Mesendoderm (in vitro differentiated cells): ENCODE measurements at regions not wholly inside any gene's neighbourhood (a gene's known extent, or its start where the extent isn't known, plus 50 kb on each side); places are given as distances from the start of the nearest gene placed in this dataset.
A peak's percentile ranks its signal among the peaks of the same experiment; 100 is the strongest.

ENCODE experiments used
- DNase-seq: peaks from one replicate; pipeline ENCODE4 v3.0.0; 2013
- H2AK5ac ChIP-seq: 2 replicates; pipeline ENCODE4 v1.6.1; 2013; ENCODE audit warnings: low read length, inconsistent platforms
- H2BK120ac ChIP-seq: 2 replicates; pipeline ENCODE4 v1.6.1; 2013; ENCODE audit warnings: low read depth, mild to moderate bottlenecking, low read length, moderate library complexity, mixed read lengths
- H2BK15ac ChIP-seq: replicated peaks from 2 replicates; pipeline ENCODE4 v1.6.1; 2013; ENCODE audit warnings: low read depth, mild to moderate bottlenecking, moderate library complexity
- H2BK5ac ChIP-seq: 2 replicates; pipeline ENCODE4 v1.6.1; 2013; ENCODE audit warnings: low read length, inconsistent platforms
- H3K18ac ChIP-seq: 2 replicates; pipeline ENCODE4 v1.6.1; 2013; ENCODE audit warnings: mild to moderate bottlenecking, low read length, mixed read lengths
- H3K23ac ChIP-seq: one replicate; pipeline ENCODE4 v1.6.1; 2013; ENCODE audit warnings: low read length
- H3K27ac ChIP-seq: 2 replicates; pipeline ENCODE4 v1.5.1; 2013; ENCODE audit warnings: low read depth, mild to moderate bottlenecking, inconsistent platforms, low read length, moderate library complexity
- H3K27me3 ChIP-seq: 2 replicates; pipeline ENCODE4 v1.6.1; 2013; ENCODE audit warnings: low read length, control low read depth, mild to moderate bottlenecking, inconsistent platforms; ENCODE audit not compliant: insufficient read depth, poor library complexity
- H3K36me3 ChIP-seq: 2 replicates; pipeline ENCODE4 v1.6.1; 2013; ENCODE audit warnings: low read length, inconsistent platforms; ENCODE audit not compliant: control insufficient read depth, insufficient read depth
- H3K4ac ChIP-seq: one replicate; pipeline ENCODE4 v1.6.1; 2013; ENCODE audit warnings: low read depth, mild to moderate bottlenecking, low read length, moderate library complexity
- H3K4me1 ChIP-seq: 2 replicates; pipeline ENCODE4 v1.6.1; 2013; ENCODE audit warnings: low read depth, low read length, inconsistent platforms; ENCODE audit not compliant: control insufficient read depth
- H3K4me2 ChIP-seq: 2 replicates; pipeline ENCODE4 v1.6.1; 2013; ENCODE audit warnings: low read length
- H3K4me3 ChIP-seq: 2 replicates; pipeline ENCODE4 v1.5.1; 2013; ENCODE audit warnings: mild to moderate bottlenecking, low read length
- H3K56ac ChIP-seq: one replicate; pipeline ENCODE4 v1.6.1; 2013; ENCODE audit warnings: low read length
- H3K79me1 ChIP-seq: 2 replicates; pipeline ENCODE4 v1.6.1; 2013; ENCODE audit warnings: low read length, inconsistent platforms
- H3K79me2 ChIP-seq: 2 replicates; pipeline ENCODE4 v1.6.1; 2013; ENCODE audit warnings: mild to moderate bottlenecking, low read length; ENCODE audit not compliant: control insufficient read depth, insufficient read depth
- H3K9ac ChIP-seq: 2 replicates; pipeline ENCODE4 v1.6.1; 2013; ENCODE audit warnings: low read length, inconsistent platforms
- H4K5ac ChIP-seq: one replicate; pipeline ENCODE4 v1.6.1; 2013; ENCODE audit warnings: low read length
- H4K8ac ChIP-seq: one replicate; pipeline ENCODE4 v1.6.1; 2013; ENCODE audit warnings: low read depth, mild to moderate bottlenecking, control low read depth, low read length, moderate library complexity
- WGBS: extraction: QIAGEN DNeasy Blood & Tissue Kit; methylation state at CpG from one replicate; pipeline ENCODE4 v1.1.7; 2013; ENCODE audit warnings: low lambda C conversion rate, missing lambda C conversion rate; ENCODE audit not compliant: insufficient coverage; ENCODE audit errors: extremely low coverage; 5-methylcytosine and 5-hydroxymethylcytosine counted together

DNA sequence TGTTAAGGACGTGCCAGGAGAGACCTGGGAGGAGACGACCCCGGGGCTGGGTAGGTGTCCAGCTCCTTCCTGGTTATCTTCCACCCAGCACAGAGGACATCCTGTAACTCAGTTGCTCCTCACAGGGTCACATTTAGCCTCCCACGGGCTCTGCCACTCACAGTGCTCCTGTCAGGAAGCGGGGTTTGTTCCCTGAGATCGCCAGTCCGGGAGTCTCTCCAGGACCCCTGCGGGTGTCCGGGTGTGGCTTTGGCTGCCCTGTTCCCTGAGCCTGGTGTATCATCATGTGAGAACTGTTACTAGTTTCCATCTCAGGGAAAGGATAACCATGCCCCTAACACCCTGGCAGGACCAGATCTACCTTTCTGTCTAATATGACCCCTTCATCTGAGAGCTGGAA is 158.2 kb upstream of the RUNX1 start:
- H2BK5ac ChIP-seq = no peak overlapping the region
- H3K18ac ChIP-seq = no peak overlapping the region
- no peak overlapping the region for H2BK15ac ChIP-seq
- no peaks in the 10 kb centered on the region for H3K36me3 ChIP-seq
- no peak overlapping the region for H3K27ac ChIP-seq
- no peaks in the 10 kb centered on the region for H3K4me1 ChIP-seq
- no peak overlapping the region for H3K9ac ChIP-seq
- DNase-seq = no peak
- no peak overlapping the region for H2AK5ac ChIP-seq
- no peak overlapping the region for H3K23ac ChIP-seq
- no peak overlapping the region for H4K8ac ChIP-seq
- no peaks in the 10 kb centered on the region for H3K79me2 ChIP-seq
- no peak overlapping the region for H3K56ac ChIP-seq
- no peaks in the 10 kb centered on the region for H3K79me1 ChIP-seq
- no peaks in the 10 kb centered on the region for H3K27me3 ChIP-seq
- H3K4ac ChIP-seq = no peak overlapping the region
- H2BK120ac ChIP-seq = no peak overlapping the region
- no peak overlapping the region for H3K4me2 ChIP-seq
- no peak overlapping the region for H4K5ac ChIP-seq
- H3K4me3 ChIP-seq = no peak overlapping the region
- WGBS = no CpG with 5 or more reads among the region's 9 CpGs

DNA sequence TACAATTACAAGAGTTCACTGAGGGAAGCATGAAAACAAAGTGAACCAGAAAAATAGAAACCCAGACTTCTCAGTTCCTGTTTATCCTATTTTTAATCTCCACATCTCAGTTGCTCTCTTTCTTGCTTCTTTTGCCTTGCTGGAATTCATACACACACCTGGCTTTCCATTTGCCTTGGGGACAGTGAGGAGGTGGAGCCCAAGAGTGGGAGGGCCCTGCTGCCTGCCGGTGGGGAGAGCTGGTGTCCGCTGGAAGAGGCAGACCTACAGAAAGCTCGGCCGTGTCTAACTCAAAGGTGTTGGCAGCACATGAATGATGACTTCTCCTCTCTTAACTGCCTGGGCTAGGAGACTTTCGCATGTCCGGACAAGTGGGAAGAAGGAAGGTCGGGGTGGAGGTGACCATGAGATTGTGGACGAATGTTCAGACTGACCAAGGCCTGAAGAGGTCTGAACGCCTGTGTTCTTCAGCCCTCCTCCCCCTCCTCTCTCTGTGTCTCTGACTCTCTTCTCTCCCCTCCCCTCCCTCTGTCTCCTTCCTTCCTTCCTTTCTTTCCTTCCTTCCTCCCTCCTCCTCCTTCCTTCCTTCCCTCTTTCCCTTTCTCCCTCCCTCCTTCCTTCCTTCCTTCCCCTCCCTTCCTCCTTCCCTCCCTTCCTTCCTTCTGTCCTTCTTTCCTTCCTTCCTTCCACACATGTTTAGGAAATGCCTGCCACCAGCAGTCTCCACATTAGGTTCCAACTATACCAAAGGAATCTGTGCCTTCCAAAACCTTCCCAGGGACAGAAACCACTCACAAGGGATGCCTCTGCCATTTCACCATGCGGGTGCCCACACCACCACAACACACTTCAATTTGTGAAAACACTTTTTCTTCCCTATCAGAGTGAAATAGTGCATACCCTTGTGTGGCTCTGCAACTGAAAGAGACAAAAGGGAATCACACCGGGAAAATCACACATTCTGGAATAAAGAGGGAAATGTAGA is 157.3 kb upstream of the RUNX1 start:
- Histone ChIP-seq H3K4me2 (no peak overlapping the region), H3K9ac (no peak overlapping the region), H2BK5ac (no peak overlapping the region), H3K79me2 (no peaks in the 10 kb centered on the region), H2BK120ac (no peak overlapping the region), H3K27me3 (no peaks in the 10 kb centered on the region), H3K27ac (no peak overlapping the region), H3K23ac (no peak overlapping the region), H3K4ac (no peak overlapping the region), H3K4me3 (no peak overlapping the region), H4K8ac (no peak overlapping the region), H3K36me3 (no peaks in the 10 kb centered on the region), H3K4me1 (no peaks in the 10 kb centered on the region), H2AK5ac (no peak overlapping the region), H3K56ac (no peak overlapping the region), H4K5ac (no peak overlapping the region), H2BK15ac (no peak overlapping the region), H3K18ac (no peak overlapping the region), H3K79me1 (no peaks in the 10 kb centered on the region)
- DNase-seq = peak; percentile 33
- no CpG with 5 or more reads among the region's 11 CpGs for WGBS

DNA sequence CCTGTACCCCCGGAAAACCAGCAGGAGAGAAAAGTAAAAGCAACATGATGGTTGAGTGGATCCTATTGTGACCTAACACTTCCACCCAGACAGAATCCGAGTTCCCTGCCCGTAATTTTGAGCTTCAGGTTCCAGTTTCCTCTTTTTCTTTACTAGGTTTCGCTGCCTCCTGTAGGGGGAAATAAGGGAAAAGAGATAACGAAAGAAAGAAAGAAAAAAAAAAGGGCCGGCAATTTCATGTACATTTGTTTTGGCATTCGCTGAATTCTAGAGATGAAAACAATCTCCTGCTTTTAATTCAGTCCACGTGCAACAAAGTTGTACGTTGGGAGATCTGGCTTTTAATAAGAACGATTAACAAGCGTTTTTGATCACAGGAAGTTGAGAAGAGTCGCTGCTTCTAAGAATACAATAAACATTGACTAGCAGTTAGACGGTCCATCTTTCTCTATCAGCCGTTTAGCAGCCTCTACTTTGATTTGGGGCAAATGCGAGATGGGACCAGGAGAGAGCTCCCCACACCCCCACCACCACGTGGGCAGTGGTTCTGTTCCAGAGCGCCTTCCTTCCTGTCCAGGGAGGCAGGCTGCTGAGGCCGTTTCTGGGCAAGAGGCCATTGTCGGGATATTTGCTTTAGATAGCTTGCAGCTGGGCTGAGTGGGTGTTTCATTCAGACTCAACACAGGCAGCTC is 155.9 kb upstream of the RUNX1 start:
- no peak overlapping the region for H3K56ac ChIP-seq
- no peak overlapping the region for H3K23ac ChIP-seq
- no peak overlapping the region for H3K4ac ChIP-seq
- H2BK15ac ChIP-seq = no peak overlapping the region
- H4K8ac ChIP-seq = no peak overlapping the region
- H2BK5ac ChIP-seq = no peak overlapping the region
- no peak overlapping the region for H4K5ac ChIP-seq
- H3K18ac ChIP-seq = peak overlapping the region; percentile 42
- H3K36me3 ChIP-seq = no peaks in the 10 kb centered on the region
- H2AK5ac ChIP-seq = no peak overlapping the region
- peak overlapping the region; percentile 31 for H2BK120ac ChIP-seq
- H3K4me3 ChIP-seq = no peak overlapping the region
- peak; percentile 37 for DNase-seq
- no CpG with 5 or more reads among the region's 19 CpGs for WGBS
- no peaks in the 10 kb centered on the region for H3K79me2 ChIP-seq
- H3K9ac ChIP-seq = no peak overlapping the region
- H3K4me1 ChIP-seq = no peaks in the 10 kb centered on the region
- no peak overlapping the region for H3K4me2 ChIP-seq
- H3K27ac ChIP-seq = no peak overlapping the region
- H3K79me1 ChIP-seq = no peaks in the 10 kb centered on the region
- H3K27me3 ChIP-seq = no peaks in the 10 kb centered on the region

DNA sequence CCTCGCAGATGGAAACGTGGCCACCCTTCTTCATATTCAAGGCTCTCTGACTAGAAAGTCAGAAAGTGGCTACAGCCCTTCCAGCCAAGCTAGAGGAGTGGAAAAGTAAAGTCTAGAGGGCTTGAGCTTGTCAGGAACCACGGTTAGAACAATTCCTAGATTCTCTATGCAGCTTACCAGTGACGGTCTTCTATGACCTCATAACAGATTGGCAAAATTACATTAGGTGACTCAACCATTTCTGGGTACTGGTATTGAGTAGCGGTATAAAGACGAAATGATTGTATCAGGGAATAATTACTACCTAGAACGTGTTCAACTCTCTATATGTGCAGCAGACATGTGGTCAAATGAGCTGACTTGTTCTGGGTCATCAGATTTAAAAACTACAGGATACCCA is 155.0 kb upstream of the RUNX1 start:
- Histone ChIP-seq H2AK5ac (no peak overlapping the region), H3K4ac (no peak overlapping the region), H3K56ac (no peak overlapping the region), H3K36me3 (no peaks in the 10 kb centered on the region), H3K4me1 (no peaks in the 10 kb centered on the region), H3K4me3 (no peak overlapping the region), H2BK120ac (no peak overlapping the region), H2BK15ac (no peak overlapping the region), H3K9ac (no peak overlapping the region), H4K8ac (no peak overlapping the region), H4K5ac (no peak overlapping the region), H2BK5ac (no peak overlapping the region), H3K18ac (no peak overlapping the region), H3K23ac (no peak overlapping the region), H3K4me2 (no peak overlapping the region), H3K27me3 (no peaks in the 10 kb centered on the region), H3K79me1 (no peaks in the 10 kb centered on the region), H3K79me2 (no peaks in the 10 kb centered on the region), H3K27ac (no peak overlapping the region)
- DNase-seq = no peak
- WGBS = no CpG with 5 or more reads among the region's 7 CpGs

DNA sequence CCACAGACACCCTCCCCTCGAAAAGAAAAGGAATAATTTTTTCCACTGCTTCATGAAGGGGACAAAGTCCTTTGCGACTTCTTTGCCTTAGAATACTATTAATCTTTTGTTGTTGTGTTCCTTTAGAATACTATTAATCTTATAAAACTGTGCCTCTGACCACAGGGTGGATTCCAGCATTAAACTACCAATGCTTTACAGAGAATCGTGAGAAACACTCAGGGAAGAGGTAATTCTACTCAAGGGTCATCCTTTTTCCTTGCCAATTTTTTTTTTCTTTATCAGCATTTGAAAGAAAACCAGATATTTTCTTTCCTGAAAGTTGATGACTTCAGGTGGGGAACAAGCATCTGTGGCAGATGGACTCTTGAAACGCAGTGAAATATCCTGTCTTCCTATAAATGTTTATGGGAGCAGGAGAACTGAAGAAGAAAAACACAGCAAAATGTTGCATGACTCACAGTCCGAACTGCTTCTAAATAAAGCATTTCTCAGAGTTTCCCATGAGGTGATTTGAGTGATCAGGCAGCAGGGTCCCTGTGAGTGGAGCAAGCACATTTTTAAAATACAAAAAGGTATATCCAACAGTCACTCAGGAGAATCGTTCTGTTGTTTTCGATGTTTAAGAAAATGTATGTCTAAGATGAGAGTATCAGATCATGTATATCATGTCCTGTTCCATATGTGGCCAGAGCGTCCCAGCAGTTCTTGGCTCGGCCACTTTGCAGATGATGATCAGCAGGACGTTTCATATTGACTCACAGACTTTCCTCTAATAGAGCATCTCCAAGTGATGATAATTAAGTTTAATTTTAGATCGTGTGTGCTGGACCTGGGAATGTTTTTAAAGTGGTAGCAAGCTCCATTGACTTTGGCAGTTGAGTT is 154.2 kb upstream of the RUNX1 start:
- H4K8ac ChIP-seq = no peak overlapping the region
- no peak overlapping the region for H2AK5ac ChIP-seq
- H3K56ac ChIP-seq = no peak overlapping the region
- no peak overlapping the region for H4K5ac ChIP-seq
- no peak overlapping the region for H3K27ac ChIP-seq
- H3K23ac ChIP-seq = no peak overlapping the region
- no peak overlapping the region for H3K9ac ChIP-seq
- H3K79me1 ChIP-seq = no peaks in the 10 kb centered on the region
- no peak overlapping the region for H2BK120ac ChIP-seq
- H3K79me2 ChIP-seq = no peaks in the 10 kb centered on the region
- no peak for DNase-seq
- no peaks in the 10 kb centered on the region for H3K27me3 ChIP-seq
- H2BK15ac ChIP-seq = no peak overlapping the region
- no peak overlapping the region for H2BK5ac ChIP-seq
- H3K36me3 ChIP-seq = no peaks in the 10 kb centered on the region
- no peak overlapping the region for H3K4me3 ChIP-seq
- no CpG with 5 or more reads among the region's 11 CpGs for WGBS
- no peaks in the 10 kb centered on the region for H3K4me1 ChIP-seq
- no peak overlapping the region for H3K18ac ChIP-seq
- H3K4me2 ChIP-seq = no peak overlapping the region
- no peak overlapping the region for H3K4ac ChIP-seq
